K562 (cell line): ENCODE measurements at regions not wholly inside any gene's neighbourhood (a gene's known extent, or its start where the extent isn't known, plus 50 kb on each side); places are given as distances from the start of the nearest gene placed in this dataset.

Experiments
- ATAC-seq: fragments of 200-7000 bp; cut with Tn5 transposase; 3 replicates; pipeline ENCODE4 v1.9.1; 2020; ENCODE audit warnings: moderate library complexity
- BruUV-seq: library from RNA; stranded (reverse); fragments of 400-500 nt; replicated peaks from 2 replicates; lab custom pipeline; 2021; lab: Mats Ljungman, UMichigan
- CTCF ChIA-PET: fragments of 300-600 bp; formaldehyde crosslinking; extraction: SDS; loops from one replicate; lab custom pipeline; 2021; ENCODE audit warnings: low intra/inter-chr PET ratio; lab: Yijun Ruan, JAX
- POLR2A ChIA-PET: fragments of 300-600, 350-650 bp; sonication (Branson Sonifier 250); formaldehyde crosslinking; extraction: SDS; loops from one replicate; lab custom pipeline; 2021; ENCODE audit warnings: antibody characterized with exemption, inconsistent platforms; lab: Yijun Ruan, JAX
- DNase-seq, 4 experiments: peaks; one replicate each; pipeline versions ENCODE4 v3.0.0 to v3.0.0-alpha.2; 2011 to 2018; ENCODE audit warnings: low spot score in 3 of 4, mixed read lengths in 3 of 4; ENCODE audit errors: extremely low read depth in 1 of 4
- FAIRE-seq: peaks from 2 replicates; lab custom pipeline; 2011; peaks lifted over from hg19 to GRCh38; lab: Jason Lieb, UNC
- H2AFZ ChIP-seq: 2 replicates; pipeline ENCODE4 v1.6.0; 2011; ENCODE audit warnings: low read depth, low read length, control low read depth, inconsistent platforms
- H3K27ac ChIP-seq: fragments of 200-600 bp; 3 replicates; pipeline ENCODE4 v1.8.0; 2011; ENCODE audit warnings: low read depth, mild to moderate bottlenecking, control low read depth, inconsistent platforms, low read length, moderate library complexity, mixed read lengths; ENCODE audit errors: extremely low read depth
- H3K27me3 ChIP-seq, 2 experiments: fragments of 300-600 bp in 1 of 2; 2 replicates in 1 of 2; 3 replicates in 1 of 2; pipeline versions ENCODE4 v1.6.0 to v1.8.0; 2011; ENCODE audit warnings: inconsistent platforms in 2 of 2, low read length in 2 of 2, mild to moderate bottlenecking in 1 of 2, mixed read lengths in 1 of 2, moderate library complexity in 1 of 2; ENCODE audit not compliant: control insufficient read depth in 2 of 2, insufficient read depth in 2 of 2
- H3K36me3 ChIP-seq: fragments of 300-600 bp; 3 replicates; pipeline ENCODE4 v1.8.0; 2011; ENCODE audit warnings: mild to moderate bottlenecking, low read length, inconsistent platforms; ENCODE audit not compliant: control insufficient read depth, insufficient read depth
- H3K4me1 ChIP-seq, 2 experiments: fragments of 200-600 bp in 1 of 2; replicated peaks in 1 of 2; 2 replicates in 1 of 2; 3 replicates in 1 of 2; pipeline versions ENCODE4 v1.5.1 to v1.8.0; 2011; ENCODE audit warnings: inconsistent platforms in 2 of 2, low read length in 2 of 2, mild to moderate bottlenecking in 1 of 2, mixed read lengths in 1 of 2, moderate library complexity in 1 of 2; ENCODE audit not compliant: control insufficient read depth in 2 of 2, insufficient read depth in 2 of 2
- H3K4me2 ChIP-seq: 2 replicates; pipeline ENCODE4 v1.6.1; 2011; ENCODE audit warnings: low read length, control low read depth, inconsistent platforms, mixed read lengths; ENCODE audit not compliant: insufficient read depth
- H3K4me3 ChIP-seq: fragments of 200-600 bp; sonication (generic), shearing (Covaris generic); 2 replicates; pipeline ENCODE4 v1.5.1; 2016; ENCODE audit warnings: control low read depth, inconsistent platforms
- H3K79me2 ChIP-seq: fragments of 200-600 bp; 3 replicates; pipeline ENCODE4 v1.8.0; 2011; ENCODE audit warnings: low read length, inconsistent platforms; ENCODE audit not compliant: control insufficient read depth, insufficient read depth
- H3K9ac ChIP-seq, 2 experiments: 2 replicates each; pipeline versions ENCODE4 v1.6.0 to v1.6.1; 2011; ENCODE audit warnings: low read depth in 2 of 2, low read length in 2 of 2, control low read depth in 1 of 2, inconsistent platforms in 1 of 2, mild to moderate bottlenecking in 1 of 2, mixed read lengths in 1 of 2; ENCODE audit not compliant: insufficient read depth in 1 of 2
- H3K9me1 ChIP-seq: one replicate; pipeline ENCODE4 v1.6.0; 2011; ENCODE audit warnings: inconsistent platforms, mild to moderate bottlenecking, low read length, moderate library complexity; ENCODE audit not compliant: control insufficient read depth, insufficient read depth
- H3K9me3 ChIP-seq: replicated peaks from 2 replicates; pipeline ENCODE4 v1.5.1; 2011; ENCODE audit warnings: low read depth, low read length, inconsistent platforms; ENCODE audit not compliant: control insufficient read depth, insufficient read depth
- H4K20me1 ChIP-seq: replicated peaks from 2 replicates; pipeline ENCODE4 v1.6.1; 2011; ENCODE audit warnings: low read length, inconsistent platforms, mixed read lengths; ENCODE audit not compliant: control insufficient read depth, insufficient read depth
- CBX8 ChIP-seq: fragments of 200-600 bp; sonication (generic); IDR thresholded peaks from 2 replicates; pipeline ENCODE4 v1.6.1; 2012; ENCODE audit warnings: borderline replicate concordance, mixed run types, low read depth, mild to moderate bottlenecking, moderate library complexity, mixed read lengths, low read length, control low read depth, inconsistent platforms; ENCODE audit not compliant: poor library complexity, severe bottlenecking; ENCODE audit errors: extremely low read depth
- DACH1 ChIP-seq: fragments of 450-650 bp; IDR thresholded peaks from 2 replicates; pipeline ENCODE4 v1.6.1; 2018; ENCODE audit not compliant: partially characterized antibody
- E2F6 ChIP-seq, 2 experiments: IDR thresholded peaks; 2 replicates each; pipeline ENCODE4 v1.6.1; 2011; ENCODE audit warnings: borderline replicate concordance in 1 of 2, control low read depth in 1 of 2, low read depth in 1 of 2, low read length in 1 of 2, mild to moderate bottlenecking in 1 of 2, mixed read lengths in 1 of 2, moderate library complexity in 1 of 2; ENCODE audit not compliant: insufficient read depth in 1 of 2, insufficient read length in 1 of 2, poor library complexity in 1 of 2, severe bottlenecking in 1 of 2; ENCODE audit errors: extremely low read depth in 1 of 2
- FOXJ3 ChIP-seq: sonication (generic); formaldehyde crosslinking; IDR thresholded peaks from 2 replicates; pipeline ENCODE4 v1.4.0; 2020; ENCODE audit warnings: mild to moderate bottlenecking, missing genetic modification reagents
- GATAD2B ChIP-seq: fragments of 450-650 bp; IDR thresholded peaks from 2 replicates; pipeline ENCODE4 v1.6.1; 2017; ENCODE audit warnings: mild to moderate bottlenecking, borderline replicate concordance
- JUND ChIP-seq, 2 experiments: IDR thresholded peaks; 2 replicates in 1 of 2; 3 replicates in 1 of 2; pipeline ENCODE4 v1.6.1; 2011; ENCODE audit warnings: borderline replicate concordance in 2 of 2, low read depth in 2 of 2, low read length in 2 of 2, improper control_type of control experiment in 1 of 2, missing biosample characterization in 1 of 2, missing genetic modification characterization in 1 of 2, missing genetic modification reagents in 1 of 2
- KLF10 ChIP-seq: fragments of 250-450 bp; sonication (Bioruptor Pico); IDR thresholded peaks from 2 replicates; pipeline ENCODE4 v1.6.1; 2021; ENCODE audit warnings: matching md5 sums
- NFIC ChIP-seq: fragments of 450-650 bp; IDR thresholded peaks from 2 replicates; pipeline ENCODE4 v1.6.1; 2017; ENCODE audit warnings: mild to moderate bottlenecking, inconsistent platforms
- PRPF4 ChIP-seq: fragments of 200-400 bp; formaldehyde crosslinking; IDR thresholded peaks from one replicate; pipeline ENCODE4 v1.6.1; 2017; ENCODE audit warnings: low read length, low read depth, mild to moderate bottlenecking; ENCODE audit not compliant: insufficient read depth, poor library complexity, severe bottlenecking
- RBM25 ChIP-seq: fragments of 200-400 bp; formaldehyde crosslinking; IDR thresholded peaks from 2 replicates; pipeline ENCODE4 v1.6.1; 2018; ENCODE audit warnings: low read length, low read depth, moderate library complexity; ENCODE audit not compliant: severe bottlenecking
- SRSF1 ChIP-seq: fragments of 200-400 bp; formaldehyde crosslinking; IDR thresholded peaks from 2 replicates; pipeline ENCODE4 v1.6.1; 2017; ENCODE audit warnings: mild to moderate bottlenecking, low read depth, low read length, moderate library complexity
- TFAM ChIP-seq: fragments of 250-450 bp; sonication (Bioruptor Pico); conservative IDR thresholded peaks from 2 replicates; pipeline ENCODE4 v1.5.0; 2021; ENCODE audit warnings: mild to moderate bottlenecking, moderate library complexity
- ZNF75A ChIP-seq: fragments of 450-650 bp; formaldehyde crosslinking; IDR thresholded peaks from 2 replicates; pipeline ENCODE4 v1.4.0; 2020; ENCODE audit warnings: mild to moderate bottlenecking
- ZSCAN29 ChIP-seq: fragments of 450-650 bp; IDR thresholded peaks from 2 replicates; pipeline ENCODE4 v1.6.1; 2017
- WGBS: fragments of 100-300 bp; shearing (Covaris generic); methylation state at CpG from one replicate; pipeline ENCODE4 v1.1.6; 2016; ENCODE audit warnings: low coverage, mixed read lengths; ENCODE audit not compliant: insufficient coverage; ENCODE audit errors: missing lambda C conversion rate; 5-methylcytosine and 5-hydroxymethylcytosine counted together
- in situ Hi-C: fragments of 300-500 bp; cut with MboI; formaldehyde crosslinking; loops from 4 replicates; pipeline ENCODE4 v1.15.0; 2018; ENCODE audit warnings: inconsistent platforms, mixed read lengths
- intact Hi-C: fragments of 100-400 bp; cut with micrococcal nuclease; formaldehyde crosslinking; loops from 2 replicates; pipeline ENCODE4 v1.14.2; 2022
- TF ChIP-seq, protein P1 (sequence below): fragments of 450-650 bp; formaldehyde crosslinking; IDR thresholded peaks from 2 replicates; pipeline ENCODE4 v1.4.0; 2022; ENCODE audit warnings: mild to moderate bottlenecking, moderate library complexity

- WGBS: 4% methylated on average over 2 of the region's 2 CpGs
- intact Hi-C loops: no loop called here
- Histone ChIP-seq H3K27me3 (no peaks in the 10 kb centered on the region), H3K4me2 (no peak overlapping the region), H3K9me1 (no peaks in the 10 kb centered on the region), H4K20me1 (no peaks in the 10 kb centered on the region), H3K9ac (no peak overlapping the region), H3K4me1 (no peaks in the 10 kb centered on the region), H3K4me3 (no peak overlapping the region), H3K36me3 (no peaks in the 10 kb centered on the region), H3K9me3 (no peaks in the 10 kb centered on the region), H2AFZ (no peak overlapping the region), H3K79me2 (no peaks in the 10 kb centered on the region), H3K27ac (no peak overlapping the region)
- ATAC-seq (no peak), DNase-seq (no peak), FAIRE-seq (no peak)
- ChIA-PET CTCF (no interaction called here), POLR2A (no interaction called here)
- in situ Hi-C loops: no loop called here
- TF ChIP-seq DACH1 (peak; percentile 84), GATAD2B (0 out of 2 replicates have a peak, but pooled peaks have one; percentile 54), NFIC (no peak)
- no TSS peak for BruUV-seq
Measured at GRCh38 chr3:144029769-144030168, 58.1 kb downstream of the DIPK2A start.

DNA sequence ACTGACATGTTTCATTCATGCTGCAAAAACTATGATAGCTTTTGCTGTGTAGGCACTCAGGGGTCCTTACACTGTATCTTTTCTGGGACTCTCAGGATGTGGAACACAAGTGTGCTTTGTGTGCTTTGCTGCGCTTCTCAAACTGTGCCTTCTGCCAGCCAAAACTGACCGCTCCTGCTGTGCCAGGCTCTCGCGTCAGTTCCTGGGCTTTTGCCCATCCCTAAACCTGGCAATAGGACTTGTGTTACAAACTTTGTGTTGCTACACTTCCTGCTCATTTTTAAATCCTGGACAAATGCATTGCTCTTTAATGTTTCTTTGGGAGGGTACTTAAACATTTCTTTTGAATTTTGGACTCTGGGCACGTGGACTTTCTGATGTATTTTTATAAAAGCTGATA is 60.3 kb downstream of the DIPK2A start:
- H3K4me1 ChIP-seq: no peaks in the 10 kb centered on the region
- ATAC-seq (no peak), FAIRE-seq (no peak), DNase-seq (no peak)
- H3K4me3 ChIP-seq: no peak overlapping the region
- H4K20me1 ChIP-seq: no peaks in the 10 kb centered on the region
- CTCF ChIA-PET: no interaction called here
- WGBS: 3% methylated on average over 5 of the region's 5 CpGs
- H3K4me2 ChIP-seq: no peak overlapping the region
- no TSS peak for BruUV-seq
- no peaks in the 10 kb centered on the region for H3K36me3 ChIP-seq
- no peak overlapping the region for H3K27ac ChIP-seq
- H3K79me2 ChIP-seq: no peaks in the 10 kb centered on the region
- no peak overlapping the region for H2AFZ ChIP-seq
- no peaks in the 10 kb centered on the region for H3K27me3 ChIP-seq
- POLR2A ChIA-PET: interaction anchor here (1.0 kb wide), 1 partner anchor 7 kb away, joined by 3 read pairs; no protein-coding TSS in a partner anchor
- in situ Hi-C loops (no loop called here), intact Hi-C loops (no loop called here)
- no peaks in the 10 kb centered on the region for H3K9me1 ChIP-seq
- no peak overlapping the region for H3K9ac ChIP-seq
- H3K9me3 ChIP-seq: no peaks in the 10 kb centered on the region
- TF ChIP-seq PRPF4: no peak
- TF ChIP-seq JUND (IDR thresholded peaks at IDR 0.05; ENCODE audit: borderline replicate concordance, low read depth, low read length): no peak
- no peak for TF ChIP-seq JUND (tag; IDR thresholded peaks at IDR 0.05; ENCODE audit: borderline replicate concordance, low read depth, low read length)
- TF ChIP-seq, protein P1, sequence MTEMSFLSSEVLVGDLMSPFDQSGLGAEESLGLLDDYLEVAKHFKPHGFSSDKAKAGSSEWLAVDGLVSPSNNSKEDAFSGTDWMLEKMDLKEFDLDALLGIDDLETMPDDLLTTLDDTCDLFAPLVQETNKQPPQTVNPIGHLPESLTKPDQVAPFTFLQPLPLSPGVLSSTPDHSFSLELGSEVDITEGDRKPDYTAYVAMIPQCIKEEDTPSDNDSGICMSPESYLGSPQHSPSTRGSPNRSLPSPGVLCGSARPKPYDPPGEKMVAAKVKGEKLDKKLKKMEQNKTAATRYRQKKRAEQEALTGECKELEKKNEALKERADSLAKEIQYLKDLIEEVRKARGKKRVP: no peak
- TF ChIP-seq ZSCAN29: no peak
- no peak for TF ChIP-seq FOXJ3
- no peak for TF ChIP-seq ZNF75A
- no peak for TF ChIP-seq RBM25
- no peak for TF ChIP-seq KLF10 (CRISPR knock-in tag)
- no peak for TF ChIP-seq SRSF1
- no peak for TF ChIP-seq E2F6 (IDR thresholded peaks at IDR 0.05; ENCODE audit: borderline replicate concordance in 1 of 2, extremely low read depth in 1 of 2, insufficient read depth in 1 of 2, insufficient read length in 1 of 2, low read depth in 1 of 2, low read length in 1 of 2, poor library complexity in 1 of 2, severe bottlenecking in 1 of 2)
- no peak for TF ChIP-seq TFAM (CRISPR knock-in tag)
- no peak for TF ChIP-seq CBX8
